Hematopoietic multipotent progenitor cell treated with erythropoietin and hydrocortisone succinate and interleukin-3 and kit ligand, for 8 days (in vitro differentiated cells): ENCODE measurements at regions not wholly inside any gene's neighbourhood (a gene's known extent, or its start where the extent isn't known, plus 50 kb on each side); places are given as distances from the start of the nearest gene placed in this dataset.

Experiments used
- DNase-seq: peaks from one replicate; pipeline ENCODE4 v3.0.0-alpha.2; 2015

DNA sequence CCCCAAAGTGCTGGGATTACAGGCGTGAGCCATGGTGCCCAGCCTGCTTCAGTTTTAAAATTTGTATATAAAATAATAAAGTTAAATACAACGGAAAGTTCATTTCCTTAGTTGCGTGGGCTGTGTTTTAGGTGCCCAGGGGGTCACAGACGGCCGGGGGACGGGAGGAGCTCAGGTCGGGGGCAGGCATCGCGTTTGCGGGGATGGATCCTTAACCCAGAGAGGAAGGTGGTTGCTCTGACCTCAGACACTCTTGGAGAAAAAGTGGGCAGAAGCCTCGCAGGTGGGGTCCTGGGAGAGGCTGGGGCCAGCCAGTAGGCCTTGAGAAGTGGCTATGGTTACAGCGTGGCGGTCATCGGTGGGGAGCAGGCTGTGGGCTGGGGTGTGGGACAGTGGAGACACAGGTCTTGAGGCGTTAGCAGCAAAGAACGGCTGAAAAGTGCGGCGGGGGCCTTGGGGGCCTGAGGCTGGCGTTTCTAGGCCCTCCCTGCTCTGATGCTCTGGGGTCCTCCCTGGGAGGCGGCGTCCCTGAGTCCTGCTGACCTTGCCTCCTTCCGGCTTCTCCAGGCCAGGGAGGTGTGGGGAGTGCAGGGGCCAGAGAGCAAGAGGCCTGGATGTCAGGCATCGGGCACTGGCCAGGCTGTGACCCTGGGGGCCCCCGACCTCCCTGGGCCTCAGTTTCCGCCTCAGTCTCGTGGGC, 54.4 kb downstream of the UNCX start:
- no peak for DNase-seq

DNA sequence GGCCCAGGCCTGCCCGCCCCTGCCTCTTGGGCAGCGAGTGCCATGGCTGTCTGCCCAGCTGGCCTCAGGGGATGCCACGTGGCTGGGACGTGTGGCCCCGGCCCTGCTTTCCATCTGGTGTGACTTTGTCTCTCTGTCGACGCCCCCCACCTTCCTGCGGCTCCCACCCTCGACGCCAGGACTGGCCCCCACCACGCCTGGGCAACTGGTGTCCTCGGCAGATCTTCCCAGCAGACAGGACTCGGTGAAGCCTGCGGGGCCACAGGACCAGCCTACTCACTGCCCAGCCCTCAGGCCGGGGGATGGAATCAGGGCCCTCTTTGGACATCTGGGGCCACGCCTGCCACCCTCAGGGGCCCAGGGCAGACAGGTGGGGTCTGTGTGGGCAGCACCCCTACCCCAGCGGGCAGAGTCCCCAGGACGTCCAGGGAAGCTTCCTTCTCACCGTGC, 55.1 kb downstream of the UNCX start:
- DNase-seq = no peak

DNA sequence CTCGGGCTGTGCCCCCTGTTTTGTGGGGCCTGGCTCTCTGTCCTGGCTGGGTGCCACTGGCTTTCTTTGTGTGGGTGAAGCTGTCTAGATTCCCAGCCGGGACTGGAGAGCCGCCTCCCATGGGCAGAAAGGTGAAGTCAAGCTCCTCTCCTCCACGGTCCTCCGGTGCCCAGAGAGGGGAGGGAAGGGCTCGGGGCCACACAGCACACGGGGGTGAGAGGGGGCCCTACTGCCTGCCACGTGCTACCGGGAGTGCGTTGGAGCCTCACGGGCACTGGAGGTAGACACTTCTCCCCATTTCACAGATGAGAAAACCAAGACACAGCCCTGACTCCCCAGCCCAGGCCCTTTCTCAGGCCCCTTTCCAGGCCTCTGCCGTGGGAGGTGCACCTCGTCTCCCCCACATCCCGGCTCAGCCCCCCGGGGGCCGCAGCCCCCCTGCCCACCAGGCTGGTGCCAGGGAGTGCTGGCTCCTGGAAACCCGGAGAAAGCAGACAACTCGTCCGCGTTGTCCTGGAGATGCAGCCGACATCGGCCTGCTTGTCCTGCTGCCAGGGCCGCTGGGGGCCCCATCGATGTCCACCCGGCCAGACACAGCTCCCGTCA, 55.8 kb downstream of the UNCX start:
- DNase-seq = no peak

DNA sequence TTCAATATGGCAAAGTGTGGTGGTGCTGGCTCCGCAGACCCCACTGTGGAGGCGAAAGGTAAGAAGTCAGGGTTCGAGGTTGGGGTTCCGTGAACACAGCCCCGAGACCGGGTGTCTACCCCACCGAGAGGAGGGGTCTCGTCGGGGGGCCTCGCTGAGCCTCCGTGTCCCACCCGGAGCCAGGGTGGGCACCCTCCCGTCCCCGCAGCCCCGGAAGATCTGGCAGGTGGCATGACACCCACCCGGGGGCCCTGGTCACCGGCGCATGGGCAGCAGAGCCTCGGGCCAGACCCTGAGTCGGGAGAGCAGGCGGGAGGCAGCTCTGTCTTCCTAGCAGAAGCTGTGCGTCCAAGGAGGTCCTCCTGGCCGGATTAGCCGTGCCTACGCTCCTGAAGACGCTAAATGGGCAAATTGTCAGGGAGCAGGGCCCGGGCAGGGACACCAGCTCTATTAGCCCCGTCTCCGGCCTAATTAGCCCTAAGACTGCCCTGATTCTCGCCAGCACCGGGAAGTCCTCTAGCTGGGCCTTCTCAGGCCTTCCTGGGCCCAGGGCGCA, 56.4 kb downstream of the UNCX start:
- DNase-seq = no peak

DNA sequence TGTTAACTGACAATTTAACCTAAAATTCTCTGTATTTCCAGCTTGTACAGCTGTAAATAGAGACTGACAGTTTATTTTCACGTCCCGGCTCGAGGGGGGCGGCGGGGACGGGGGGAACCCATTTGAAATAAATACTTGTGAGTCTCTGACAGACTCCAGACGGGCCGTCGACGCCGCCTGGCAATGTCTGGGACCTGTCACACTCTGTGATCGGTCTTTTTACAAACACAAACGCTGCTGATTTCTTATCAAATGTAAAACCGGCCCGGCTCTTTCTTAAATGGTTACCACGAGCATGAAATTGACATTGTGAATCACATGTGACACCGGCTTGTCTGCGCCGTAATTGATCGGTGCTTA, 57.0 kb downstream of the UNCX start:
- no peak for DNase-seq

DNA sequence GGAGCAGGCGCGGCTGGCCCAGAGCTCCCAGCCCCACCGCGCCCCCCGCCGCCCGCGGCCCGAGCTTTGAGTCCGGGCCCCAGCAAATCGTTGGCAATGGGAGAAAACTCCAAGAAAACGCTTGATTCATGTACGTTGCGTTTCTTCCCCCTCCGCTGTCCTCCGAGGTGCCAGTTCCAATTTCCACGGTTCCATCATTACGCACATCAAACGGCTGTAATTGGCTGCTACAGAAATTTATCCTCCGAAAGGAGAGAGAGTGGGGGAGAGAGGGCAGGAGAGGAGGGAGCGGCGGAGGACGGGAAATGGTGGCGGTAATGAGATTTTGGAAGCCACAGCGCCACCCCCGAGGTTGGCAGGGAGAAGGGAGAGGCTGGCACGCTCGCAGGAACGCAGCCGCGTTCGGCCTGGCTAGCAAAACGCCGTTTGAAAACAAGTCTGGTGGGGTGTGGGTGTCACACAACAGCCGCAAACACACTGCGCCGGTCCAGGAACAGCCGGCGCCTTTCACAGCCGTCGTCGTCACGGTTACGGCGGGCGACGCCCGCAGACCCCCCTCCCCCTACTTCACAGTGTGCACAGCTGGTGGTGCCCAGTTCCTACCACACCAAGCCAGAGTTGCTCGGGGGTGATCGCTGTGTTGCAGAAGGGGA, 57.5 kb downstream of the UNCX start:
- no peak for DNase-seq

DNA sequence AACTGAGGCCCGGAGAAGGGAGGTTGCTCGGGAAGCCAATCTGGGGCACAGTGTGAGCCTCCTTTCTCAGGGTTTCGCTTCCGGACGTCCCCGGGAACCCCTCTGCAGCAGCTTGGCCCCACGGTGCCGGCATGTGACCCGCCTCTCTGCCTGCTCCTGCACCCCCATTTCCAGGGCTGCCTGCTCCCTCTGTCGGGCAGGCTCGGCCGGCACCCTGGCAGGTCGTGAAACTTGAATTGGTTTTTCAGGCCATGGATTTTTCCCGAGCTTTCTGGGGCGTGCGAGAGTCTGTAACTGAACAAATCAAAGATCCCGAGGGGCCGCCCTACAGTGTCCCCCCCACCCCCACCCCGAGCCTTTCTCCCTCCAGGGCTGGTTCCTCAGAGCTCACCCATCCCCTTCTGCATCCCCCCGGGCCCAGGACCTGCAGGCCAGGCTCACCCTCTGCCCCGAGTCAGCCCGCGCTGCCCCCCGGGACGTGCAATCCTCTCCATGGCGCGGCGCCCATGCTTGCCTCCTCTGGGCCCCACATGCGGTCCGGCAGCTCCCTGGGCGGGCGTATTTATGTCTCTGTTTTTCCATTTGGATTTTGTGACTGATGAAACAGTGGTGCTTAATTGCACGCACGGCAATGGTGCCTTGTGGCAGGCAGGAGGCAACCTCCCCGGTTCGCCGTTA, 58.1 kb downstream of the UNCX start:
- DNase-seq = no peak

DNA sequence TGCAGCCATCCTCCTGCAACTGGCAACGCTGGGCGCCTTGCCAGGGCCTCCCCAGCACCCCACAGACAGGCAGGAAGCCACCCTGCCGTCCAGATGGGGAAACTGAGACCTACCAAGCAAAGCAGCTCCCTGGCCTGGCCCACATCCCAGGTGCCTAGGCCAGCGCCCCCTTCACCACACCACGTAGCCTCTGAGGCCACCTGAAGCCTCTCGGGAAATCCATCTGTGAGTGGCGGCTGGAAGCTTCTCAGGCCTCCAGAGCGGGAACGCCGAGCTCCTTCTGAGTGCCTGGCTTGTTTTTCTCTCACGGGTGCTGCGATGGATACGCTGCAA, 58.7 kb downstream of the UNCX start:
- DNase-seq = no peak

DNA sequence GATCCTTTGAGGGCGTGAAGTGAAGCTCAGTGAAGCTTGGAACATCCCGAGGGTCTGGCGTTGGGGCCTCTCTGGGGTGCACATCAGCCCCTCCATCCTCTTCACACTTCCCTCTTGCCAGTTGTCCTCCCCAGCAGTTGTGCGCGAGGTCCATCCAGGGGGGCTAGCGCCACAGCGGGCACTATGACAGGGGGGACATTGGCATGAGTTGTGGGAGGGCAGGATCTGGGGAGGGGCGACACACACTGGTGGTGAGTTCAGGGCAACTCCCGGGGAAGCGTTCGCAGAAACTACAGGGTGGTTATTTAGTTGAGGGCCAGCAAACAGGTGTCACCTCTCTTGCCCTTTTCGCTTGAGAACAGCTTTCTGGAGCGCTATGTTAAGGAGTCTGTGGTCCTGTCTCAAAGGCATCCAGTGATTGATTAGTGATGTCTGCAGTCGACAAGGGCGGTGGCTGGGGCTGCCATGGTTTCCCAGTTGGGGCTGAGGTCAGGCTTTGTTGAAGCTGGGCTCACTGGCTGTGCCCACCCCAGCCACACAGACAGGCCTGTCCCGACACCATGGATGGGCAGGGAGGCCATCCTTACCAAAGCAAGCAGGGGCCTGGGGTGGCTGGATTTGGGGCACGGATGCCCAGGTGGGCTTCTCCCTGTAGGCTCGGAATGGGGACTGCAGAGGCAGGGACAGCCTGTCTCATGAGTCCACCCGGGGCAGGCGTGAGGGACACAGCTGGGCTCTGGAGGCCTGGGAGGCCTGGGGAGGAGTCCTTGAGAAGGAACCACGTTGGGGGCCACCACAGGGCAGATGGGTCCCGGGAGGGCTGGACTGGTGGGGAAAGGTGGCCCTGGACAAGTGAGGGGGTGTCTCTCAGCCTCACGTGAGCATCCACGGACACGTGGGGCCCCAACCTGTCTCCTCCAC, 59.4 kb downstream of the UNCX start:
- DNase-seq = no peak

DNA sequence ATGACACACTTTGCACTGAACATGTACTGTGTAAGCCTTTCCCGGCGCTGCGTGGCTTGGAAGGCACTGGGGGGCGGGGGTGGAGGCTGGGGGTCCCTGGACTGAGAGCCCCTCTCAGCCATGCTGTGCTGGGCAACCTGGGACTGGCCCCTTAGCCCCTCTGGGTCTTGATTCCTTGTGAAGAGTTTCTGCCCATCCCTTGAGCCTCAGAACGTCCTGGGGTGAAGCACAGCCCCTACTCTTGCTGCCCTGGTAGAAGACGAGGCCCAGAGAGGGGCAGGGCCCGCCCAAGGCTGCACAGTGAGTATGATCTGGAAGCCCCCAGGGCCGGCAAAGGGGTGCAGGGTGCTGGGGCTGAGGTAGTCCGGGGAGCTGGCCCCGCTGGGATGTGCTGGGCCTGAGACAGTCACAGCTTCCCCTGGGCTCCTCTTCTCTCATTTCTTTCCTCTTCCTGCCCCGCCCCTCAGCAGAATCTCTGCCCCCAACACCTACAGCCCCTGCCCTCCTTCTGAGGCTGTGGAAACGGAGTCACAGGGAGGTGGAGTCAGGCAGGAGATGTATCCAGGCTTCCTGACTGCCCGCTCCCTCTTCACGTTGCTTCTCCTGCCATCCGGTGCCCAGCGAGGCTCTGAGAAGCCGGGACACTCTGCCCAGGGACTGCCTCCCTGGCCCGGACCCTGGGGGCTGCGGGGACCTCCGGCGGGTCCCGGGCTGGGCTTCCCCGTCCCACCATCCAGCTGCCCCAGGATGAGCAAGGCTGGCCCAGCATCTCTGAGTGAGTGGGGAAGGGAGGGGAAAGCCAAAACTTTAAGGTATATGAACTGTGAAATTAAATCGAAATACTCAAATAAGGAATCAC, 60.5 kb downstream of the UNCX start:
- no peak for DNase-seq

DNA sequence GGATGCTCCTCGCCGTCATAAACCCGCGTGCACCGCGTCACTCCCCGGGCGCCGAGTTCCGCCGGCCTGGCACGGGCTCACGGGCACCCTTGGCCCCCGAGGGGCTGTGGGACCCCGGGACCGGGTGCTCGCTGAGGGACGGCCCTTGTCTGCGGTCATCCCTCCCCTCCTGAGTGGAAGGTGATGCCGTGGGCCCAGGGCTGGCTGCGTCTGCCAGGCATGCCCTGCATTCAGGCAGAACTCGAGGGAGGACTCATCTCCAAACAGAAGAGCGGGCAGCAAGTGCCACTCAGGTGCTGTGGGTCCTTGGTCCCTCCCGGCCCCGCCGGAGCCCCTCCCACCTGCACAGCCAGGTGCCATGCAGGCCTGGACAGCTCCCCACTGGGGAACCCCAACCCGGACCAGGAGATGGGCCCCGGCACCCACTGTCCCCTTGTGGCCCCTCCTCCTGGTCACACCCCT, 61.3 kb downstream of the UNCX start:
- DNase-seq = no peak

DNA sequence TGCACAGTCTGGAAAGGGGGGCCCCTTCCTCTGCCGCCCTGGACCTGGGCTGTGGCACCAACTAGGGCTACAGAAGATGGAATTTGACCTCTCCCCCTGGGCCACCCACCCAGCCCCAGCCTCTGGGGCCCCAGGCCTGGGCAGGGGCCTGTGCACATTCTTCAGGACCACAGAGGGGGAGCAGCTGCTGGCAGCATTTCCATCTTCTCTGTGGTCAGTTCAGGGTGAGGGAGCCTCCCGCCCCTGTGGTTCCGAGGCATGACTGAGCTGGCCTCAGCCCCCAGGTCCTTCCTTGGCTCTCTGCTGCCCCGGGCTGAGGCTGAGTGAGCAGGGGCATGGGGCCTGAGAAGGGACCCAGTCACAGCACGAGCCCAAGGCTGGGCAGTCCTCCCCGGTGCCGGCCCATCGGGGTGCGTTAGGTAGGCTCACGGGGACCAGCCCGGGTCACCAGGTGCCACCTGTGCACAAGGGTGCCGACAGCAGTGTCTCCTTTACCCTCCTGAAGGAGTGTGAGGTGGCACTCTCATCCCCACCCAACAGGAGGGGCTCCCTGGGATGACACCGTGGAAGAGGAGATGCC, 63.2 kb downstream of the UNCX start:
- DNase-seq = no peak

DNA sequence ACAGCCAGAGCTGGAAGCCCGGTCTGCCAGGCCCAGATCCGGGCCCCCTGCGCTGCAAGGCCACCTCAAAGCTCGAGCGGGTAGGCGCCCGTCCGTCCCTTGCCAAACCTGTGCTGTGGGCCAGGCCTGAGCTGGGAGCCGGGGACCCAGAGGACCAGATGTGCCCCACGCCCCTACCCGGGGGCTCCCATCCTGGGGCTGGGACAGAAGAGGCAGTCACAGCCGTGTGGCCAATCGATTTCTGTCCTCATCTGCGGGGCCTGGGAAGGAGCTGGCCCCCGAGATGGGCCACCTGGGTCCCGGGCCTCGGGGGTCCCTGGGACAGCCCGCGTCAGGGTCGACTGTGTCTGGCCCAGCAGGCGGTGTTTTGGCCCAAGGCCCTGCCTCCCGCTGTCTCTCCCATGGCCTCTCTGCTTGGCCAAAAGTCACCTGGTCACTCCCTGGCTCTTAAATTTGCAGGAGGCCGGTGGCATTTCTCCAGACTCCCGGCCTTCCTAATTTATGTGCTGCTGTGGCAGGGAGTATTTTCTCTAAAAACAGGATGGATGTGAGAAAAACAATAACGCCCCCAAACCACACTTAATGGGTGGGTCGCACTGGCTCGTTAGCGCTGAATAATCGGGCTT, 63.8 kb downstream of the UNCX start:
- no peak for DNase-seq

DNA sequence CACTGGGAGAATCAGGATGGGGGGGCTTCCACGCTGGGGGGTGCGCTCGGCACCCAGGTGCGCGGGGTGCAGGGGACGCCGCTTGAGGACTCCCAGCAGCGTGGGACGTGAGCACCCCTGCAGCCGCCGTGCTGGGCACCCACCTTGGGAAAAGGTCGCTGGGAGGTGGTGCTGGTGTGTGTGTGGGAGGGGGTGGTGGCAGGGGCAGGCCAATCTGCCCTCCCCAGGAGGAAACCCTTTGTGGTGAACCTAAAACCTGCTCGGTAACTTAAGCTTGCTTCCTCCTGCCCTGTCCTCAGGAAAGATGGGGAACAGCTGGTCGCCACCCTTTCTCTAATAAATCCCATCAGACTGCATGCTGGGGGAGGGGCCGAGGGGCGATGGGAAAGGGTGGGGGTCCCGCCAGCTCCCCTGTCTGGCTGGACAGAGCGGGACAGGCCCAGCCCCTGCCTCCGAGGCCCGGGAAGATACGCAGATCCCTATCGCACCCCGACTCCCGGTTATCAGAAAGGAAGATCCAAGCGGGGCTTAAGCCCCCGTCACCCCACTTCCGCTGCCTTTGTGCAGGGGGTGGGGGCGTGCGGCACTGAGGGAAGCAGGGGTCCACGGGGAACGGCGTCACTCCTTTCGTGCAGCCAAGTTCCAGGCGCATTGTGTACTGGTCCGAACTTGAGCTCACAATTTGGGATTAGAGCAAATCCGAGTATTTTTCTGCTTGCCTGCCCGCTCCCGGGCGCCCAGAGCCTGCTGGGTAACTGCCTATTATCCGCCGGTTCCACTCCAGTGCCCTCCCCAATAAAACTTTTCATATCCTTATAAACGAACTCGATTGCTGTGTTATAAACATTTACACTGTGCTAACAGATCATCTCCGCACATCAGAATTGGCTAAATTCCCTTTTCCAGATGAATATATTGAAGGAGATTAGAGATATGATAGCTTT, 64.6 kb downstream of the UNCX start:
- DNase-seq = no peak

DNA sequence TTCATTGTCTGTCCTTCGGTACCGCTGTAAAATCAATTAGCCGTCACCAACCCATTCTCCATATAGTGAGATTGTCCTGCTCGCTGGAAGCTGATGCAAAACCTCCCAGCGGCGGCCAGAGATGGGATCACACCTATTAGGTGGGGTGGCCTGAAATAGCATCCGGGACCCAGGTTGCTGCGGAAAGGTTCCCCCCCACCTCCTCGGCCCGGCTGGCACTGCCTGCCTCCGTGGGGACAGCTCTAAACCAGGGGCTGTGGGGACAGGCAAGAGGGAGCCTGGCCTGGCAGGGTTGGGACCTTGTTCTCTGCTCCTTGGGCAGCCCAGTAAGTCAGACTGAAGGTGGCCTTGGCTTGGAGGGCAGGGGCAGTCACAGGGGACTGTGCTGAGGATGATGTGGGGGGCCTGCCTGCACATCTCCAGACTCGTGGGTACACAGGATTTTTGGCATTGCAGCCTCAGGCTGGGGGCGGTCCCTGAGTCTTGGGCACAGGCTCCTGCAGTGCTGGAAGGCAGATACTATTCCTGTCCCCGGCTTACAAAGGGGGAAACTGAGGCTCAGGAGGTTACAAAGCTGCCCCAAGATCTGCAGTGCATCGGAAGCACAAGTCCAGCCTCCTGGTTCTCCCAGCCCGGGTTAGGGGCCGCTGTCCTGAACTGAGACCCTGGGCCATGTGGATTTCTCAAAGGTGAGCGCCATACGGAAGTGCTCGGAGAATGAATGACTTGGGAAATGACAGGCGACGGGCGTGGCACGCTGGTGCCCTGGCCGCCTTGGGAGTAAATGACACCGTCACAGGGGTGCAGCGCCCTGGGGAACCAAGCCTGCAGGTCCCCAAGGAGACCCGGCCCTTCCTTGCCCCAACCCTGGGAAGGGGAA, 65.6 kb downstream of the UNCX start:
- no peak for DNase-seq

DNA sequence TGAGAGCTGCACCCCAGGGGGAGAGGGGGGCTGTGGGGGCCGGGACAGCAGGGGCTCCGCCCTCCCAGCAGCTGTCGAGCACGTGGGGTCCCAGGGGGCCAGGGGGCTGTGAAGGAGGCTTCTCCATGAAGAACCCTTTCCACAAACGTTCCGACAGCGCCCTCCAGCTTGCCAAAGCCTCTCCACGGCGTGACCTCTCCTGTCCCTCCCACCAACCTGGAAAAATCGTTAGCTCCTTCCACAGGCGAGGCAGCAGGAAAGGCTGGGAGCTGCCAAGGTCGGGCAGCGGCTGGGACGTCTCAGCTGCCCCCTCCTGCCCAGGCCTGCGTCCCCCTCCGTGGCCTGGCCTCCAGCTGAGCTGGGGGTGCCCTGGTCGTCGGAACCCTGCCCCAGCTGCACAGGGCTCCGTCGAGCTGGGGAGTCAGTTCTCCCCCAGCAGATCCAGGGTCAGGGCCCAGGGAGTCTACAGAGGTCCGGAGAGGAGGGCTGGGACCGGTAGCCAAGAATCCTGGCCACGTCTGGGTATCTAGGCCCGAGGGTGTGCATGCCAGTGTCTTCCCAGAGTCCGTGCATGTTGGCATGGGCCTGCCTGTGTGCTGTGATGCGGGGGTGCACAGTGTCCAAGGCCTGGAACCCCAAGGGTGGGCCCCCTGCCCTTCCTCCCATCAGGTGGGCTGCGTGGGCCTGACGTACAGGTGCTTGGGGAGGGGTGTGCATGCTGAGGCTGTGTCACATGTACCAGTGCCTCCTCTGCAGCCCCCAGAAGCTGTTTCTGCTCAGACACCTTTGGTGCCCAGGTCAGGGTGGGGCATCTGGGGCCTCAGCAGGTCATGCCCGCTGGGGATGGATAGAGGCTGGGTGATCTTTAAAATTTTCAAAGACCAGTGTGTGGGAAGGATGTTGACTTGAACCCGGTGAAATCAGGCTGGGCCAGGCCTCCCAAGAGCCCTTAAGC, 66.5 kb downstream of the UNCX start:
- DNase-seq = no peak

DNA sequence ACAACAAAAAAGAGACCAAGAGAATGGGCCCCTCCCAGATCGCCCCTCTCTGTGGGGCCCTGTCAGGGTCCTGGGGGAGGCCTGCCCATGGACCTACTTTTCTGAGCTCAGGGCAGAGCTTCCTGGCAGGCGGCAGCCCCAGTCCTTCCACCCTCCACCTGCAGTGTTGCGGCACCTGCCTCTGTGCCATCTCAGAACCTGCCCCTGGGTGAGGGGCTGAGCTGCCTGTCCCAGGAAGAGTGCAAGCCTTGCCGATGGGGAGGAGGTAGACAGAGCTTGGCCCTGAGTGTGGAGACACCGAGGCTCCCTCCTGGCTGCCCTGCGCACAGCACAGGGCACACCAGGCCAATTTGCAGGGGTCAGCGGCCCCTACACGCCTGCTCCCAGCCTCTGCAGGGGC, 67.5 kb downstream of the UNCX start:
- no peak for DNase-seq
